Kidney (tissue), 13 donors: ENCODE measurements at regions not wholly inside any gene's neighbourhood (a gene's known extent, or its start where the extent isn't known, plus 50 kb on each side); places are given as distances from the start of the nearest gene placed in this dataset.
A peak's percentile ranks its signal among the peaks of the same experiment; 100 is the strongest.

ENCODE experiments used
- DNase-seq, 5 donors: peaks; one replicate each; pipeline ENCODE4 v3.0.0-alpha.2; 2013 to 2020
- FAIRE-seq: peaks from 2 replicates; lab custom pipeline; 2012; peaks lifted over from hg19 to GRCh38; lab: Jason Lieb, UNC
- H3K27ac ChIP-seq, 2 donors: one replicate each; pipeline ENCODE4 v1.7.0; 2013; ENCODE audit warnings: low read depth in 2 of 2, low read length in 2 of 2, inconsistent platforms in 1 of 2
- H3K27me3 ChIP-seq: one replicate; pipeline ENCODE4 v1.7.1; 2013; ENCODE audit warnings: low read length, inconsistent platforms; ENCODE audit not compliant: control insufficient read depth, insufficient read depth
- H3K36me3 ChIP-seq, 3 donors: one replicate each; pipeline versions ENCODE4 v1.7.0 to v1.7.1; 2013; ENCODE audit warnings: low read length in 3 of 3, control low read depth in 1 of 3, inconsistent platforms in 1 of 3; ENCODE audit not compliant: insufficient read depth in 3 of 3, control insufficient read depth in 2 of 3
- H3K4me1 ChIP-seq, 3 donors: one replicate each; pipeline versions ENCODE4 v1.7.0 to v1.7.1; 2013; ENCODE audit warnings: low read length in 3 of 3, inconsistent platforms in 1 of 3, low read depth in 1 of 3; ENCODE audit not compliant: control insufficient read depth in 2 of 3, insufficient read depth in 2 of 3
- H3K4me3 ChIP-seq, 3 donors: one replicate each; pipeline versions ENCODE4 v1.7.0 to v1.8.1; 2013; ENCODE audit warnings: low read length in 3 of 3, control low read depth in 1 of 3, inconsistent platforms in 1 of 3
- H3K9ac ChIP-seq, 3 donors: one replicate each; pipeline versions ENCODE4 v1.7.0 to v1.7.1; 2013; ENCODE audit warnings: low read length in 3 of 3, control low read depth in 1 of 3, inconsistent platforms in 1 of 3
- H3K9me3 ChIP-seq, 3 donors: one replicate each; pipeline versions ENCODE4 v1.7.0 to v1.7.1; 2013; ENCODE audit warnings: low read length in 3 of 3, control low read depth in 1 of 3, inconsistent platforms in 1 of 3; ENCODE audit not compliant: control insufficient read depth in 2 of 3, insufficient read depth in 1 of 3
- intact Hi-C: fragments of 100-400 bp; cut with DNase I; formaldehyde crosslinking; loops from one replicate; pipeline ENCODE4 v1.11.1; 2022
- TF ChIP-seq, protein P1 (sequence below): IDR thresholded peaks from 3 replicates; pipeline ENCODE4 v1.5.1; 2012; ENCODE audit warnings: mild to moderate bottlenecking, moderate library complexity, borderline replicate concordance; ENCODE audit not compliant: insufficient read depth; ENCODE audit errors: extremely low read depth
- donor health status: control.
- donor health status: control.
- donor health status: control.
- donor health status: control.
- donor health status: control.
- donor health status: DM: yes; HTN: yes; CAD: no.
- donor health status: Normal renal cell carcinoma (clear cell type).

DNA sequence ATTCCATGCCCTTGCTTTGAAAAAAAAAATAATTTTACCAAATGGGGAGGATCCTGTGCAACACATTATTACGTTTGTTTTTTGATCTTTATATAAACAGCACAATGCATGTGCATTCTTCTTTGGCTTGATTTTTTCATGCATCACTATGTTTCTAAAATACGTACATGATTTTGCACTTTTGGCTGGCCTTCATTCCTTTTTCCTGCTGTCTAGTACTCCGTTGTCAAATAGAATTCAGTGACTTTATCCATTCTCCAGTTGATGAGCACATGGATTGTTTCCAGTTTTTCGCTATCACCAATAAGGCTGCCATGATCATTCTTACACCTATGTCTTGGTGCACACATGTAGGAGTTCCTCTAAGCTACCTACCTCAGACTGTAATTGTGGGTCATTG, 63.0 kb upstream of the ID3 start:
- H3K9ac ChIP-seq = no peak overlapping the region
- H3K9me3 ChIP-seq = no peaks in the 10 kb centered on the region
- intact Hi-C loops = no loop called here
- TF ChIP-seq, protein P1, sequence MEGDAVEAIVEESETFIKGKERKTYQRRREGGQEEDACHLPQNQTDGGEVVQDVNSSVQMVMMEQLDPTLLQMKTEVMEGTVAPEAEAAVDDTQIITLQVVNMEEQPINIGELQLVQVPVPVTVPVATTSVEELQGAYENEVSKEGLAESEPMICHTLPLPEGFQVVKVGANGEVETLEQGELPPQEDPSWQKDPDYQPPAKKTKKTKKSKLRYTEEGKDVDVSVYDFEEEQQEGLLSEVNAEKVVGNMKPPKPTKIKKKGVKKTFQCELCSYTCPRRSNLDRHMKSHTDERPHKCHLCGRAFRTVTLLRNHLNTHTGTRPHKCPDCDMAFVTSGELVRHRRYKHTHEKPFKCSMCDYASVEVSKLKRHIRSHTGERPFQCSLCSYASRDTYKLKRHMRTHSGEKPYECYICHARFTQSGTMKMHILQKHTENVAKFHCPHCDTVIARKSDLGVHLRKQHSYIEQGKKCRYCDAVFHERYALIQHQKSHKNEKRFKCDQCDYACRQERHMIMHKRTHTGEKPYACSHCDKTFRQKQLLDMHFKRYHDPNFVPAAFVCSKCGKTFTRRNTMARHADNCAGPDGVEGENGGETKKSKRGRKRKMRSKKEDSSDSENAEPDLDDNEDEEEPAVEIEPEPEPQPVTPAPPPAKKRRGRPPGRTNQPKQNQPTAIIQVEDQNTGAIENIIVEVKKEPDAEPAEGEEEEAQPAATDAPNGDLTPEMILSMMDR = no peak
- H3K36me3 ChIP-seq = no peaks in the 10 kb centered on the region
- DNase-seq (no peak), FAIRE-seq (no peak)
- peaks cover 0 to 8% (median 0%) of the 10 kb centered on the region in 3 donors for H3K4me1 ChIP-seq
- no peak overlapping the region for H3K27ac ChIP-seq
- H3K27me3 ChIP-seq = no peaks in the 10 kb centered on the region
- no peak overlapping the region for H3K4me3 ChIP-seq

DNA sequence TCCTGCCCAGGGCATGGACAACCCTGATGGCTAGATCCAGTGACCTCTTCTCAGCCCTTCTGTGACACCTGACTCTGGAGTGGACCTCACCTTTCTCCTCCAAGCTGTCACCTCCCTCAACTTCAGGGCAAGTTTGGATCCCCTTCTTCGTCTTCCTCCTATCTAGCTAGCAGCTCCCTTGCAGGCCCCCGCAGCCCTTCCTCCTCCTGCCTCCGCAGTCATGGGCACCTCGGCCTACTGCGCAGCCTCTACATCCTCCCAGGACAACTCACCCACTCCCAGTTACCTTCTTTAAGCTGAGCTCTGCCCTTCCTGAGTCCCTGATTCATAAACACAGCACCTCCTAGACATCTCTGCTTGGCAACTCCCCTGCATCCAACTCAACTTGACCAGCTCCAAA, 61.3 kb upstream of the ID3 start:
- TF ChIP-seq, protein P1 = no peak
- Histone ChIP-seq H3K27me3 (no peaks in the 10 kb centered on the region), H3K4me3 (no peak overlapping the region), H3K27ac (no peak overlapping the region), H3K36me3 (no peaks in the 10 kb centered on the region), H3K9ac (no peak overlapping the region), H3K4me1 (peaks cover 0 to 8% (median 0%) of the 10 kb centered on the region in 3 donors), H3K9me3 (no peaks in the 10 kb centered on the region)
- FAIRE-seq (no peak), DNase-seq (no peak)
- intact Hi-C loops = no loop called here

DNA sequence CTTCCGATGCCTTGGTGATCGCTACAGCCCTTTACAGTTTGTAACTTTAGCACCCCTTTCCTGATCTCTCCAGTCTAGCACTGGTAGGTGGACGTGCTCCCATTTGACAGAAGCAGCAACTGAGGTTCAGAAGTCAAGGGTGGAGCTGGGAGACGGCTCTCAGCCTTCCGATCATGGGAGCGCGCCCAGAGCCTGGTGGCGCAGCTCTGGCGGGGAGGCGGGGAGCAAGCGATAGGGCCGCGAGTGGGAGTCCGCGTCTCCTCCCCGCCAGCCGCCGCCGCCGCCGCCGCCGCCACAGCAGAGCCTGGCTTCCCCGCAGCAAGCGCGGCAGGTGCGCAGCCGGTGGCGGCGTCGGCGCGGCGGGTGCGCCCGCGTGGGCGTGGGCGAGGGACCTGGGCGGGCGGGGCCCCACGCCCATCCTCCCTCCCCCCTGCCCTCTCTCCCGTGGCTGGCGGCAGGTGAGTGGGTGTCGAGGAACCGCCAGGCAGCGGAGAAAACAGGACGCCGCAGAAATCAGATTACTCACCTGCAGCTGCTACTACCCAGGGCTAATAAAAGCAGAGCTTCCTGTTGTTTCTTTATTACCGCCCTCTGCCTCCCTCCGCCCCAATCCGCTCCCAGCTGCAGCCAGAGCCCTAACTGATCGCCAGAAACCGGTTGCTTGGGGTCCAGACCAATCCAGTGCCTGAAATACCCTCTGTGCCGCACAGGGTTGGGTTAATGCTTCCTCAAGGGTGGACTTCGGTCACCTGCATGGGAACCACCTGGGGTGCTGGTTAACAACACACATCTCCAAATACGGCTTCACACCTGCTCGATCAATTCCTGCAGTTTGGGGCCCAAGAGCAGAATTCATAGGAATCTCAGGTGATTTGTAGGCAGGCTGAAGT, 60.2 kb upstream of the ID3 start:
- H3K9ac ChIP-seq = peak overlapping the region in 1 of 3 donors; percentile 22
- H3K36me3 ChIP-seq = no peaks in the 10 kb centered on the region
- peak overlapping the region in 1 of 2 donors; percentile 26 for H3K27ac ChIP-seq
- intact Hi-C loops = no loop called here
- peak overlapping the region in 2 of 3 donors; percentile 46 to 54 for H3K4me3 ChIP-seq
- DNase-seq (peak; percentile 79 to 89 (median 82)), FAIRE-seq (no peak)
- TF ChIP-seq, protein P1 = no peak
- peaks cover 0 to 8% (median 0%) of the 10 kb centered on the region in 3 donors for H3K4me1 ChIP-seq
- no peaks in the 10 kb centered on the region for H3K9me3 ChIP-seq
- no peaks in the 10 kb centered on the region for H3K27me3 ChIP-seq
